ENCODE measurements at regions not wholly inside any gene's neighbourhood (a gene's known extent, or its start where the extent isn't known, plus 50 kb on each side); places are given as distances from the start of the nearest gene placed in this dataset.
"Not testable (repeated sequence)": the region's sequence is repeated elsewhere in the genome, so short reads cannot be mapped to it uniquely, and the experiment has no call there.

GRCh38 chr9:30244877-30245276 is 2139.6 kb upstream of the ACO1 start:
- FAIRE-seq (no peak), DNase-seq (ENCODE audit: insufficient read length, low spot score) (no peak)

GRCh38 chr9:30250872-30251271 is 2133.6 kb upstream of the ACO1 start:
- DNase-seq (ENCODE audit: insufficient read length, low spot score) (no peak), FAIRE-seq (no peak)

GRCh38 chr9:30258094-30258493 is 2126.3 kb upstream of the ACO1 start:
- FAIRE-seq (no peak), DNase-seq (ENCODE audit: insufficient read length, low spot score) (no peak)

- no peak for DNase-seq (ENCODE audit: insufficient read length, low spot score)
- FAIRE-seq: no peak
Observed at GRCh38 chr9:30280229-30280900, 2104.1 kb upstream of the ACO1 start.

- DNase-seq (ENCODE audit: insufficient read length, low spot score) (no peak), FAIRE-seq (no peak)
Observed at GRCh38 chr9:30289435-30289834, 2095.0 kb upstream of the ACO1 start.

- not testable (repeated sequence) for DNase-seq (ENCODE audit: insufficient read length, low spot score); FAIRE-seq
Observed at GRCh38 chr9:30292026-30292425, 2092.4 kb upstream of the ACO1 start.

- DNase-seq (ENCODE audit: insufficient read length, low spot score) (no peak), FAIRE-seq (no peak)
Observed at GRCh38 chr9:30293231-30293630, 2091.2 kb upstream of the ACO1 start.

- DNase-seq (ENCODE audit: insufficient read length, low spot score): no peak
- FAIRE-seq: no peak
Observed at GRCh38 chr9:30299126-30299780, 2085.2 kb upstream of the ACO1 start.

- FAIRE-seq (no peak), DNase-seq (ENCODE audit: insufficient read length, low spot score) (no peak)
Observed at GRCh38 chr9:30301271-30301963, 2083.0 kb upstream of the ACO1 start.

GRCh38 chr9:30310711-30311110 is 2073.7 kb upstream of the ACO1 start:
- no peak for DNase-seq (ENCODE audit: insufficient read length, low spot score)
- FAIRE-seq: no peak

- DNase-seq (ENCODE audit: insufficient read length, low spot score) (no peak), FAIRE-seq (no peak)
Observed at GRCh38 chr9:30329431-30329830, 2055.0 kb upstream of the ACO1 start.

GRCh38 chr9:30348904-30349303 is 2035.5 kb upstream of the ACO1 start:
- FAIRE-seq (no peak), DNase-seq (ENCODE audit: insufficient read length, low spot score) (no peak)

GRCh38 chr9:30349526-30350513 is 2034.6 kb upstream of the ACO1 start:
- FAIRE-seq (no peak), DNase-seq (ENCODE audit: insufficient read length, low spot score) (no peak)

- DNase-seq (ENCODE audit: insufficient read length, low spot score): no peak
Observed at GRCh38 chr9:30356221-30356620, 2028.2 kb upstream of the ACO1 start.

GRCh38 chr9:30362373-30362772 is 2022.1 kb upstream of the ACO1 start:
- DNase-seq (ENCODE audit: insufficient read length, low spot score) (no peak), FAIRE-seq (no peak)

More at GRCh38 chr9:30356221-30356620, 2028.2 kb upstream of the ACO1 start:
- FAIRE-seq: no peak

- FAIRE-seq; DNase-seq (ENCODE audit: insufficient read length, low spot score): not testable (repeated sequence)
Observed at GRCh38 chr9:30366140-30366539, 2018.3 kb upstream of the ACO1 start.

GRCh38 chr9:30382271-30382670 is 2002.2 kb upstream of the ACO1 start:
- FAIRE-seq (no peak), DNase-seq (ENCODE audit: insufficient read length, low spot score) (no peak)

GRCh38 chr9:30410273-30410672 is 1974.2 kb upstream of the ACO1 start:
- DNase-seq (ENCODE audit: insufficient read length, low spot score): no peak
- no peak for FAIRE-seq

- FAIRE-seq: no peak
- no peak for DNase-seq (ENCODE audit: insufficient read length, low spot score)
Observed at GRCh38 chr9:30411571-30411970, 1972.9 kb upstream of the ACO1 start.

- no peak for FAIRE-seq
Observed at GRCh38 chr9:30459156-30459555, 1925.3 kb upstream of the ACO1 start.

GRCh38 chr9:30476826-30477225 is 1907.6 kb upstream of the ACO1 start:
- FAIRE-seq (no peak), DNase-seq (ENCODE audit: insufficient read length, low spot score) (no peak)

More at GRCh38 chr9:30459156-30459555, 1925.3 kb upstream of the ACO1 start:
- no peak for DNase-seq (ENCODE audit: insufficient read length, low spot score)

All from HTR-8/SVneo (cell line).